Activated T-cell treated with anti-CD3 and anti-CD28 coated beads for 4 hours (primary cell): ENCODE measurements at regions not wholly inside any gene's neighbourhood (a gene's known extent, or its start where the extent isn't known, plus 50 kb on each side); places are given as distances from the start of the nearest gene placed in this dataset.
"Not testable (repeated sequence)": the region's sequence is repeated elsewhere in the genome, so short reads cannot be mapped to it uniquely, and the experiment has no call there.

ENCODE experiments used
- DNase-seq: peaks from one replicate; pipeline ENCODE4 v3.0.0-alpha.2; 2020

GRCh38 chr1:192418552-192419285 is 101.9 kb downstream of the RGS21 start:
- DNase-seq: no peak

- no peak for DNase-seq
These were observed 113.9 kb downstream of the RGS21 start for GRCh38 chr1:192430644-192431043.

GRCh38 chr1:192435704-192436103 is 118.9 kb downstream of the RGS21 start:
- no peak for DNase-seq

- DNase-seq: no peak
These were observed 119.8 kb downstream of the RGS21 start for GRCh38 chr1:192436441-192437078.

- no peak for DNase-seq
These were observed 121.9 kb downstream of the RGS21 start for GRCh38 chr1:192438737-192439136.

GRCh38 chr1:192439373-192440025 is 122.7 kb downstream of the RGS21 start:
- no peak for DNase-seq

GRCh38 chr1:192441492-192441891 is 124.7 kb downstream of the RGS21 start:
- DNase-seq: no peak

- no peak for DNase-seq
These were observed 125.9 kb downstream of the RGS21 start for GRCh38 chr1:192442736-192443135.

- DNase-seq: no peak
These were observed 126.8 kb downstream of the RGS21 start for GRCh38 chr1:192443616-192444015.

- DNase-seq: no peak
These were observed 128.4 kb downstream of the RGS21 start for GRCh38 chr1:192445241-192445640.

- peak; percentile 46 for DNase-seq
These were observed 129.2 kb downstream of the RGS21 start for GRCh38 chr1:192445839-192446489.

GRCh38 chr1:192448026-192448578 is 127.5 kb upstream of the RGS1 start:
- DNase-seq: no peak

- no peak for DNase-seq
These were observed 122.1 kb upstream of the RGS1 start for GRCh38 chr1:192453360-192453992.

- DNase-seq: no peak
These were observed 116.1 kb upstream of the RGS1 start for GRCh38 chr1:192459467-192459866.

- DNase-seq: no peak
These were observed 113.9 kb upstream of the RGS1 start for GRCh38 chr1:192461684-192462083.

- DNase-seq: no peak
These were observed 113.0 kb upstream of the RGS1 start for GRCh38 chr1:192462616-192463015.

GRCh38 chr1:192463661-192464060 is 111.9 kb upstream of the RGS1 start:
- DNase-seq: no peak

- DNase-seq: not testable (repeated sequence)
These were observed 110.4 kb upstream of the RGS1 start for GRCh38 chr1:192465221-192465620.

- no peak for DNase-seq
These were observed 101.4 kb upstream of the RGS1 start for GRCh38 chr1:192474080-192474683.

- DNase-seq: no peak
These were observed 100.2 kb upstream of the RGS1 start for GRCh38 chr1:192475329-192475728.

GRCh38 chr1:192475970-192476369 is 99.6 kb upstream of the RGS1 start:
- no peak for DNase-seq

- DNase-seq: no peak
These were observed 98.7 kb upstream of the RGS1 start for GRCh38 chr1:192476802-192477298.
